GM12874 (cell line): ENCODE measurements at regions not wholly inside any gene's neighbourhood (a gene's known extent, or its start where the extent isn't known, plus 50 kb on each side); places are given as distances from the start of the nearest gene placed in this dataset.

Experiments
- CTCF ChIP-seq: IDR thresholded peaks from 2 replicates; pipeline ENCODE4 v1.5.1; 2011; ENCODE audit warnings: low read depth, mild to moderate bottlenecking, control low read depth, low read length, moderate library complexity; ENCODE audit not compliant: insufficient read depth

GRCh38 chr15:96858694-96859093 is 528.2 kb downstream of the NR2F2 start:
- TF ChIP-seq CTCF: no peak

- TF ChIP-seq CTCF: no peak
These were observed 530.2 kb downstream of the NR2F2 start for GRCh38 chr15:96860741-96861140.

- no peak for TF ChIP-seq CTCF
These were observed 537.5 kb downstream of the NR2F2 start for GRCh38 chr15:96867992-96868391.

- no peak for TF ChIP-seq CTCF
These were observed 538.6 kb downstream of the NR2F2 start for GRCh38 chr15:96869122-96869521.

- no peak for TF ChIP-seq CTCF
These were observed 539.3 kb downstream of the NR2F2 start for GRCh38 chr15:96869790-96870189.

- no peak for TF ChIP-seq CTCF
These were observed 540.1 kb downstream of the NR2F2 start for GRCh38 chr15:96870580-96870979.

- no peak for TF ChIP-seq CTCF
These were observed 547.6 kb downstream of the NR2F2 start for GRCh38 chr15:96878129-96878528.
